ENCODE measurements at regions not wholly inside any gene's neighbourhood (a gene's known extent, or its start where the extent isn't known, plus 50 kb on each side); places are given as distances from the start of the nearest gene placed in this dataset.

DNA sequence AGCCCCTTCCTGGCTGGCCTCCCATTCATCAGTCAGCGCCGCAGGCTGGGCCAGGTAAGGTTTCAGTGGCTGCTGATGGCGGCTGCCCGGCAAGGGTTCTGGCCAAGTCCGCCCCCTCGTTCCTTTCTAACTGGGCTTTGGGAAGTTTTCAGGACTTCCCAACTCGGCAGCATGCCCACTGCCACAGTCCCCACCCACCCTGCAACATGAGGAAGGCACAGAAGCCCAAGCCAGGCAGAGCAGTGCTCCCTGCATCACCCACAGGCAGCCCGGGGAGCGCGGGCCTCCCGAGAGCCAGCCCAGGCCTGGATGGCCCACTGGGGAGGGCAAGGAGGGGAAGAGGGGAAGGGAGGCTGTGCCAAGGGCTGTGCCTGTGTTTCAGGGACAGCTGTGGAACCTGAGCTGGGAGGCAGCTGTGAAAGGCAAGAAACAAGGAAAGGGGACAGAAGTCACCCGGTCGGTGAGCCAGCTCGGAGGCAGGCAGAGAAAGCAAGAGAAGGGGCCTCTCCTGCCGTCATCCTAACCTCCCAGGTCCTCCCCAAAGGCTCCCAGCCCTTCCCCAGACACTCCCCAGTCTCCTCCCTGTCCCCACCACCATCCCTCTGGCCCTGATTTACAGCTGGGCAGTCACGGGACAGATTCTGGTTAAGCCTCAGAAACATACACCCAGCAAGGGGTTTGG is 73.9 kb downstream of the CPN2 start:
- H3K27ac ChIP-seq (ENCODE audit: insufficient read length, low read depth, low read length): no peak overlapping the region
- Mint-ChIP-seq H3K4me1 (peaks cover 27 to 33% of the 10 kb centered on the region in 2 experiments), H3K27me3 (ENCODE audit: low read depth) (peaks cover 24% of the 10 kb centered on the region), H3K36me3 (ENCODE audit: insufficient read depth in 1 of 3, low read depth in 3 of 3) (peaks cover 3 to 14% (median 8%) of the 10 kb centered on the region in 3 experiments), H3K9me3 (peaks cover 10 to 15% of the 10 kb centered on the region in 2 experiments), H3K27ac (peak overlapping the region in 1 of 3 experiments; percentile 87; a peak in 1 of 7 replicates), H3K4me3 (no peak overlapping the region)
- H2BK15ac ChIP-seq (ENCODE audit: low read depth, low read length): no peak overlapping the region
- H3K9me3 ChIP-seq (ENCODE audit: control insufficient read depth, low read depth, low read length): no peaks in the 10 kb centered on the region
- no peak overlapping the region for H3K4ac ChIP-seq (ENCODE audit: low read depth, low read length)
- no peak overlapping the region for H2BK12ac ChIP-seq (ENCODE audit: insufficient read length, low read depth, low read length)
- no peak overlapping the region for H3K23ac ChIP-seq (ENCODE audit: insufficient read length, low read depth, low read length)
- no peak overlapping the region for H4K5ac ChIP-seq (ENCODE audit: insufficient read length, low read depth, low read length)
- H2BK5ac ChIP-seq (ENCODE audit: insufficient read length, low read length): no peak overlapping the region
- H3K14ac ChIP-seq (ENCODE audit: insufficient read depth, low read length): peak overlapping the region; percentile 31; the same call in 1 of the 2 replicates
- no peaks in the 10 kb centered on the region for H3K79me1 ChIP-seq (ENCODE audit: insufficient read depth, low read depth, low read length, poor library complexity, severe bottlenecking)
- H3K23me2 ChIP-seq (ENCODE audit: insufficient read length, low read depth, low read length, poor library complexity, severe bottlenecking): no peaks in the 10 kb centered on the region
- no peak overlapping the region for H3K4me2 ChIP-seq (ENCODE audit: insufficient read depth, insufficient read length, low read length)
- no peaks in the 10 kb centered on the region for H3K79me2 ChIP-seq (ENCODE audit: insufficient read depth, low read length)
- no peak overlapping the region for H2AFZ ChIP-seq (ENCODE audit: low read length)
- no peak overlapping the region for H3K9ac ChIP-seq (ENCODE audit: extremely low read depth, insufficient read length, low read length)
- H4K8ac ChIP-seq (replicated peaks; ENCODE audit: insufficient read length, low read depth, low read length): no peak overlapping the region
- H4K20me1 ChIP-seq (ENCODE audit: control insufficient read depth, insufficient read depth, insufficient read length): no peaks in the 10 kb centered on the region
- no peak overlapping the region for H2AK5ac ChIP-seq (ENCODE audit: insufficient read length, low read length)
- peak overlapping the region; percentile 21 for H3K18ac ChIP-seq (ENCODE audit: insufficient read length, low read depth, low read length)
- DNase-seq: peak; percentile 48
- H3K4me1 ChIP-seq (ENCODE audit: insufficient read depth, low read length): no peaks in the 10 kb centered on the region
- no CpG with 5 or more reads among the region's 16 CpGs for WGBS (ENCODE audit: extremely low coverage, insufficient read length, low lambda C conversion rate)
- no peak overlapping the region for H3T11ph ChIP-seq (ENCODE audit: low read length)
- no peak overlapping the region for H4K91ac ChIP-seq (ENCODE audit: insufficient read length, low read depth, low read length)
- TF ChIP-seq, protein P1, sequence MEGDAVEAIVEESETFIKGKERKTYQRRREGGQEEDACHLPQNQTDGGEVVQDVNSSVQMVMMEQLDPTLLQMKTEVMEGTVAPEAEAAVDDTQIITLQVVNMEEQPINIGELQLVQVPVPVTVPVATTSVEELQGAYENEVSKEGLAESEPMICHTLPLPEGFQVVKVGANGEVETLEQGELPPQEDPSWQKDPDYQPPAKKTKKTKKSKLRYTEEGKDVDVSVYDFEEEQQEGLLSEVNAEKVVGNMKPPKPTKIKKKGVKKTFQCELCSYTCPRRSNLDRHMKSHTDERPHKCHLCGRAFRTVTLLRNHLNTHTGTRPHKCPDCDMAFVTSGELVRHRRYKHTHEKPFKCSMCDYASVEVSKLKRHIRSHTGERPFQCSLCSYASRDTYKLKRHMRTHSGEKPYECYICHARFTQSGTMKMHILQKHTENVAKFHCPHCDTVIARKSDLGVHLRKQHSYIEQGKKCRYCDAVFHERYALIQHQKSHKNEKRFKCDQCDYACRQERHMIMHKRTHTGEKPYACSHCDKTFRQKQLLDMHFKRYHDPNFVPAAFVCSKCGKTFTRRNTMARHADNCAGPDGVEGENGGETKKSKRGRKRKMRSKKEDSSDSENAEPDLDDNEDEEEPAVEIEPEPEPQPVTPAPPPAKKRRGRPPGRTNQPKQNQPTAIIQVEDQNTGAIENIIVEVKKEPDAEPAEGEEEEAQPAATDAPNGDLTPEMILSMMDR (conservative IDR thresholded peaks at IDR 0.05): no peak
- no peak overlapping the region for H3K56ac ChIP-seq (ENCODE audit: insufficient read length, low read depth, low read length)
- no peaks in the 10 kb centered on the region for H3K27me3 ChIP-seq (ENCODE audit: insufficient read depth, low read length)
- peak overlapping the region; percentile 46 for H2BK20ac ChIP-seq (ENCODE audit: low read depth, low read length, poor library complexity, severe bottlenecking)
- H2BK120ac ChIP-seq (ENCODE audit: low read depth, low read length, poor library complexity, severe bottlenecking): no peak overlapping the region

All from H9 (cell line).